K562 (cell line): ENCODE measurements at regions not wholly inside any gene's neighbourhood (a gene's known extent, or its start where the extent isn't known, plus 50 kb on each side); places are given as distances from the start of the nearest gene placed in this dataset.
A peak's percentile ranks its signal among the peaks of the same experiment; 100 is the strongest.

Experiments used
- ATAC-seq: fragments of 200-7000 bp; cut with Tn5 transposase; 3 replicates; pipeline ENCODE4 v1.9.1; 2020; ENCODE audit warnings: moderate library complexity
- BruUV-seq: library from RNA; stranded (reverse); fragments of 400-500 nt; replicated peaks from 2 replicates; lab custom pipeline; 2021; lab: Mats Ljungman, UMichigan
- CTCF ChIA-PET: fragments of 300-600 bp; formaldehyde crosslinking; extraction: SDS; loops from one replicate; lab custom pipeline; 2021; ENCODE audit warnings: low intra/inter-chr PET ratio; lab: Yijun Ruan, JAX
- POLR2A ChIA-PET: fragments of 300-600, 350-650 bp; sonication (Branson Sonifier 250); formaldehyde crosslinking; extraction: SDS; loops from one replicate; lab custom pipeline; 2021; ENCODE audit warnings: antibody characterized with exemption, inconsistent platforms; lab: Yijun Ruan, JAX
- DNase-seq, 4 experiments: peaks; one replicate each; pipeline versions ENCODE4 v3.0.0 to v3.0.0-alpha.2; 2011 to 2018; ENCODE audit warnings: low spot score in 3 of 4, mixed read lengths in 3 of 4; ENCODE audit errors: extremely low read depth in 1 of 4
- FAIRE-seq: peaks from 2 replicates; lab custom pipeline; 2011; peaks lifted over from hg19 to GRCh38; lab: Jason Lieb, UNC
- H2AFZ ChIP-seq: 2 replicates; pipeline ENCODE4 v1.6.0; 2011; ENCODE audit warnings: low read depth, low read length, control low read depth, inconsistent platforms
- H3K27ac ChIP-seq: fragments of 200-600 bp; 3 replicates; pipeline ENCODE4 v1.8.0; 2011; ENCODE audit warnings: low read depth, mild to moderate bottlenecking, control low read depth, inconsistent platforms, low read length, moderate library complexity, mixed read lengths; ENCODE audit errors: extremely low read depth
- H3K27me3 ChIP-seq, 2 experiments: fragments of 300-600 bp in 1 of 2; 2 replicates in 1 of 2; 3 replicates in 1 of 2; pipeline versions ENCODE4 v1.6.0 to v1.8.0; 2011; ENCODE audit warnings: inconsistent platforms in 2 of 2, low read length in 2 of 2, mild to moderate bottlenecking in 1 of 2, mixed read lengths in 1 of 2, moderate library complexity in 1 of 2; ENCODE audit not compliant: control insufficient read depth in 2 of 2, insufficient read depth in 2 of 2
- H3K36me3 ChIP-seq: fragments of 300-600 bp; 3 replicates; pipeline ENCODE4 v1.8.0; 2011; ENCODE audit warnings: mild to moderate bottlenecking, low read length, inconsistent platforms; ENCODE audit not compliant: control insufficient read depth, insufficient read depth
- H3K4me1 ChIP-seq, 2 experiments: fragments of 200-600 bp in 1 of 2; replicated peaks in 1 of 2; 2 replicates in 1 of 2; 3 replicates in 1 of 2; pipeline versions ENCODE4 v1.5.1 to v1.8.0; 2011; ENCODE audit warnings: inconsistent platforms in 2 of 2, low read length in 2 of 2, mild to moderate bottlenecking in 1 of 2, mixed read lengths in 1 of 2, moderate library complexity in 1 of 2; ENCODE audit not compliant: control insufficient read depth in 2 of 2, insufficient read depth in 2 of 2
- H3K4me2 ChIP-seq: 2 replicates; pipeline ENCODE4 v1.6.1; 2011; ENCODE audit warnings: low read length, control low read depth, inconsistent platforms, mixed read lengths; ENCODE audit not compliant: insufficient read depth
- H3K4me3 ChIP-seq: fragments of 200-600 bp; sonication (generic), shearing (Covaris generic); 2 replicates; pipeline ENCODE4 v1.5.1; 2016; ENCODE audit warnings: control low read depth, inconsistent platforms
- H3K79me2 ChIP-seq: fragments of 200-600 bp; 3 replicates; pipeline ENCODE4 v1.8.0; 2011; ENCODE audit warnings: low read length, inconsistent platforms; ENCODE audit not compliant: control insufficient read depth, insufficient read depth
- H3K9ac ChIP-seq, 2 experiments: 2 replicates each; pipeline versions ENCODE4 v1.6.0 to v1.6.1; 2011; ENCODE audit warnings: low read depth in 2 of 2, low read length in 2 of 2, control low read depth in 1 of 2, inconsistent platforms in 1 of 2, mild to moderate bottlenecking in 1 of 2, mixed read lengths in 1 of 2; ENCODE audit not compliant: insufficient read depth in 1 of 2
- H3K9me1 ChIP-seq: one replicate; pipeline ENCODE4 v1.6.0; 2011; ENCODE audit warnings: inconsistent platforms, mild to moderate bottlenecking, low read length, moderate library complexity; ENCODE audit not compliant: control insufficient read depth, insufficient read depth
- H3K9me3 ChIP-seq: replicated peaks from 2 replicates; pipeline ENCODE4 v1.5.1; 2011; ENCODE audit warnings: low read depth, low read length, inconsistent platforms; ENCODE audit not compliant: control insufficient read depth, insufficient read depth
- H4K20me1 ChIP-seq: replicated peaks from 2 replicates; pipeline ENCODE4 v1.6.1; 2011; ENCODE audit warnings: low read length, inconsistent platforms, mixed read lengths; ENCODE audit not compliant: control insufficient read depth, insufficient read depth
- ATF1 ChIP-seq, 2 experiments: fragments of 450-650 bp in 1 of 2; IDR thresholded peaks; 2 replicates each; pipeline ENCODE4 v1.6.1; 2016; ENCODE audit warnings: missing compliant biosample characterization in 1 of 2, missing genetic modification characterization in 1 of 2
- CBX1 ChIP-seq: sonication (generic); IDR thresholded peaks from 2 replicates; pipeline ENCODE4 v1.6.1; 2016; ENCODE audit warnings: antibody characterized with exemption, low read depth, mild to moderate bottlenecking
- CREM ChIP-seq: IDR thresholded peaks from 2 replicates; pipeline ENCODE4 v1.6.1; 2014; ENCODE audit warnings: antibody characterized with exemption, low read depth
- FIP1L1 ChIP-seq: fragments of 200-400 bp; formaldehyde crosslinking; IDR thresholded peaks from 2 replicates; pipeline ENCODE4 v1.6.1; 2018; ENCODE audit warnings: mild to moderate bottlenecking, low read depth, low read length; ENCODE audit not compliant: poor library complexity, severe bottlenecking
- HCFC1 ChIP-seq: IDR thresholded peaks from 2 replicates; pipeline ENCODE4 v1.6.1; 2012; ENCODE audit warnings: low read depth, low read length, improper control_type of control experiment
- HNRNPLL ChIP-seq: fragments of 200-400 bp; formaldehyde crosslinking; IDR thresholded peaks from 2 replicates; pipeline ENCODE4 v1.6.1; 2017; ENCODE audit warnings: low read length, low read depth, mild to moderate bottlenecking; ENCODE audit not compliant: poor library complexity, severe bottlenecking
- MAFG ChIP-seq: fragments of 450-650 bp; conservative IDR thresholded peaks from 2 replicates; pipeline ENCODE4 v1.6.1; 2016; ENCODE audit warnings: missing genetic modification characterization, missing compliant biosample characterization
- SIX5 ChIP-seq, 2 experiments: IDR thresholded peaks; 2 replicates each; pipeline ENCODE4 v1.6.1; 2011; ENCODE audit warnings: low read length in 2 of 2, borderline replicate concordance in 1 of 2, low read depth in 1 of 2, mild to moderate bottlenecking in 1 of 2, moderate library complexity in 1 of 2; ENCODE audit not compliant: insufficient read depth in 1 of 2
- SPI1 ChIP-seq: IDR thresholded peaks from 2 replicates; pipeline ENCODE4 v1.6.1; 2011; ENCODE audit warnings: low read depth, low read length, control low read depth, borderline replicate concordance
- ZBTB17 ChIP-seq: fragments of 450-650 bp; formaldehyde crosslinking; IDR thresholded peaks from 2 replicates; pipeline ENCODE4 v1.4.0; 2020; ENCODE audit warnings: mild to moderate bottlenecking
- ZFX ChIP-seq: sonication (generic); formaldehyde crosslinking; IDR thresholded peaks from 2 replicates; pipeline ENCODE4 v1.8.0; 2022; ENCODE audit warnings: mild to moderate bottlenecking, missing genetic modification reagents, moderate library complexity
- ZNF143 ChIP-seq: sonication (generic); formaldehyde crosslinking; IDR thresholded peaks from 2 replicates; pipeline ENCODE4 v1.9.0; 2022; ENCODE audit warnings: mild to moderate bottlenecking, missing genetic modification reagents
- WGBS: fragments of 100-300 bp; shearing (Covaris generic); methylation state at CpG from one replicate; pipeline ENCODE4 v1.1.6; 2016; ENCODE audit warnings: low coverage, mixed read lengths; ENCODE audit not compliant: insufficient coverage; ENCODE audit errors: missing lambda C conversion rate; 5-methylcytosine and 5-hydroxymethylcytosine counted together
- in situ Hi-C: fragments of 300-500 bp; cut with MboI; formaldehyde crosslinking; loops from 4 replicates; pipeline ENCODE4 v1.15.0; 2018; ENCODE audit warnings: inconsistent platforms, mixed read lengths
- intact Hi-C: fragments of 100-400 bp; cut with micrococcal nuclease; formaldehyde crosslinking; loops from 2 replicates; pipeline ENCODE4 v1.14.2; 2022
- TF ChIP-seq, protein P1 (sequence below): conservative IDR thresholded peaks from 2 replicates; pipeline ENCODE4 v1.6.1; 2011; ENCODE audit warnings: low read depth, mild to moderate bottlenecking, low read length; ENCODE audit not compliant: control insufficient read depth

- TF ChIP-seq, protein P1, sequence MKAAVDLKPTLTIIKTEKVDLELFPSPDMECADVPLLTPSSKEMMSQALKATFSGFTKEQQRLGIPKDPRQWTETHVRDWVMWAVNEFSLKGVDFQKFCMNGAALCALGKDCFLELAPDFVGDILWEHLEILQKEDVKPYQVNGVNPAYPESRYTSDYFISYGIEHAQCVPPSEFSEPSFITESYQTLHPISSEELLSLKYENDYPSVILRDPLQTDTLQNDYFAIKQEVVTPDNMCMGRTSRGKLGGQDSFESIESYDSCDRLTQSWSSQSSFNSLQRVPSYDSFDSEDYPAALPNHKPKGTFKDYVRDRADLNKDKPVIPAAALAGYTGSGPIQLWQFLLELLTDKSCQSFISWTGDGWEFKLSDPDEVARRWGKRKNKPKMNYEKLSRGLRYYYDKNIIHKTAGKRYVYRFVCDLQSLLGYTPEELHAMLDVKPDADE = no peak
- TF ChIP-seq MAFG (tag) (peak; percentile 78), HNRNPLL (no peak)
These were observed 78.1 kb upstream of the YWHAQ start (continued) for GRCh38 chr2:9708683-9709538.

DNA sequence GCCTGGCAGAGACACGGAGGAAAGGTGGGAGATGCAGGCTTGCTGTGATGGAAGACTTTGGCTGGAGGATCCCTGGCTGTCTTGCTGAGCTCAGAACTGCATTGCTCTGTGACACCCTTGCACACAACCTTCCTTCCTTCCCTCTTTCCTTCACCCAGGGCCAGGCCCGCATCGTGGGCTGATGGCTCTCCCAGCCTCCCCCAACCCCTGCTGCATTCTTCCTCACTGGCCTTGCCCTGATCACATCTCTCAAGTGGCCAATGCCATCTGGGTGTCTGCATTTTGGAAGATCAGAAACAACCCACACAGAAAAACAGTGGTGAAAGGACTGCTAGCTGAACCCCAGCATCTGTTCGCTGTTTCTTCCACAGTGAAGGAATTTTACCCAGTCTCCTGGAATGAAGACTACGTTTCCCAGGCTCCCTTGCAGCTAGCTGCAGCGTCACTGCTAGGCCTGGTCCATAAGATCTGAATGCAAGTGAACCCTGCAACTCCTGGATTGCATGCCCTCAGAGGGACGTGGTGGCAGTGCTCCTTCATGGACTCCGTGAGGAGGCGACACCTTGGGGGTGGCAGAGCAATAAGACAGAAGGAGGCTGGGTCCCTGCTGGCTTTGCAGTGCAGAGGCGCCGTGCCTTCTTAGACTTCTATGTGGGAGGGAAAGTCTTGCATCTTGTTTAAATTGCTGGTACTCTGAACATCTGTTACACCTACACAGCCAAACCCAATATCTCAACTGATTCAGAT, 78.9 kb upstream of the YWHAQ start:
- 0 out of 2 replicates have a peak, but pooled peaks have one; percentile 20 for TF ChIP-seq ZFX (CRISPR knock-in tag)
- no peak for TF ChIP-seq SPI1
- TF ChIP-seq CBX1 = 0 out of 2 replicates have a peak, but pooled peaks have one; percentile 37
- no peak for TF ChIP-seq ZBTB17 (CRISPR knock-in tag)
- peak; percentile 71 for TF ChIP-seq ZNF143 (CRISPR knock-in tag)
- TF ChIP-seq CREM = 0 out of 2 replicates have a peak, but pooled peaks have one; percentile 5
- TF ChIP-seq FIP1L1 = no peak
- no peak for TF ChIP-seq MAFG (tag)
- peak; percentile 68 for TF ChIP-seq HCFC1
- no peak for TF ChIP-seq ATF1 (CRISPR knock-in tag; IDR thresholded peaks at IDR 0.05)
- 0 out of 2 replicates have a peak, but pooled peaks have one; percentile 18 for TF ChIP-seq ATF1 (tag; IDR thresholded peaks at IDR 0.05)
- peak; percentile 5 to 39; a peak in 2 of 4 replicates for TF ChIP-seq SIX5 (IDR thresholded peaks at IDR 0.05; ENCODE audit: borderline replicate concordance in 1 of 2, insufficient read depth in 1 of 2, low read depth in 1 of 2, low read length in 2 of 2)
- TF ChIP-seq, all 486 proteins: peak for 7
- DNase-seq (no peak), FAIRE-seq (no peak), ATAC-seq (peak; percentile 23; the same call in 1 of the 3 replicates)
- Histone ChIP-seq H3K79me2 (no peaks in the 10 kb centered on the region), H3K36me3 (no peaks in the 10 kb centered on the region), H3K9ac (peak overlapping the region in 1 of 2 experiments; percentile 21; a peak in 1 of 4 replicates), H3K4me1 (peaks cover 13 to 18% of the 10 kb centered on the region in 2 experiments; a peak in 4 of 5 replicates), H2AFZ (no peak overlapping the region; the same call in 1 of the 2 replicates), H3K4me2 (no peak overlapping the region), H3K9me1 (no peaks in the 10 kb centered on the region), H4K20me1 (no peaks in the 10 kb centered on the region), H3K4me3 (no peak overlapping the region), H3K27ac (no peak overlapping the region), H3K9me3 (no peaks in the 10 kb centered on the region), H3K27me3 (no peaks in the 10 kb centered on the region)
- WGBS = 77% methylated on average over 10 of the region's 11 CpGs
- in situ Hi-C loops = no loop called here
- CTCF ChIA-PET = no interaction called here
- no TSS peak for BruUV-seq
- intact Hi-C loops = no loop called here
- POLR2A ChIA-PET = interaction anchor here (0.7 kb wide), 1 partner anchor 23 kb away, joined by 3 read pairs; no protein-coding TSS in a partner anchor
